Calu3 (cell line): ENCODE measurements at regions not wholly inside any gene's neighbourhood (a gene's known extent, or its start where the extent isn't known, plus 50 kb on each side); places are given as distances from the start of the nearest gene placed in this dataset.

Experiments
- BruUV-seq: library from RNA; stranded (reverse); fragments of 400-500 nt; replicated peaks from 2 replicates; lab custom pipeline; 2021; lab: Mats Ljungman, UMichigan
- CTCF ChIA-PET: fragments of 300-600 bp; sonication (Branson Sonifier 250); formaldehyde crosslinking; loops from one replicate; lab custom pipeline; 2022; ENCODE audit warnings: antibody characterized with exemption; lab: Charles Lee
- DNase-seq: peaks from one replicate; pipeline ENCODE4 v3.0.0; 2022
- H3K27ac Mint-ChIP-seq: one replicate; pipeline ENCODE4 v1.8.0; 2022; ENCODE audit warnings: mixed read lengths; ENCODE audit not compliant: unreplicated experiment
- H3K27me3 Mint-ChIP-seq: one replicate; pipeline ENCODE4 v1.8.0; 2022; ENCODE audit warnings: mixed read lengths; ENCODE audit not compliant: unreplicated experiment
- H3K36me3 Mint-ChIP-seq: one replicate; pipeline ENCODE4 v1.8.0; 2022; ENCODE audit warnings: mild to moderate bottlenecking, moderate library complexity, mixed read lengths; ENCODE audit not compliant: insufficient read depth, unreplicated experiment
- H3K4me1 Mint-ChIP-seq: one replicate; pipeline ENCODE4 v1.8.0; 2022; ENCODE audit warnings: mild to moderate bottlenecking, low read depth, mixed read lengths; ENCODE audit not compliant: unreplicated experiment
- H3K4me3 Mint-ChIP-seq: one replicate; pipeline ENCODE4 v1.8.0; 2022; ENCODE audit warnings: mild to moderate bottlenecking, low read depth, moderate library complexity, mixed read lengths; ENCODE audit not compliant: unreplicated experiment
- H3K9me3 Mint-ChIP-seq: one replicate; pipeline ENCODE4 v1.8.0; 2022; ENCODE audit warnings: low read depth, mixed read lengths; ENCODE audit not compliant: unreplicated experiment
- intact Hi-C: fragments of 100-400 bp; cut with micrococcal nuclease; formaldehyde crosslinking; loops from one replicate; pipeline ENCODE4 v1.10.0; 2022; ENCODE audit not compliant: unreplicated experiment
- TF ChIP-seq, protein P1 (sequence below): fragments of 200-600 bp; IDR thresholded peaks from one replicate; pipeline ENCODE4 v1.8.0; 2022; ENCODE audit warnings: antibody characterized with exemption; ENCODE audit not compliant: unreplicated experiment

GRCh38 chr4:179392787-179393186 is 1950.5 kb upstream of the AGA start:
- peaks cover 3% of the 10 kb centered on the region for H3K9me3 Mint-ChIP-seq
- no TSS peak for BruUV-seq
- H3K27me3 Mint-ChIP-seq, result no peaks in the 10 kb centered on the region
- intact Hi-C loops, result no loop called here
- H3K4me3 Mint-ChIP-seq, result no peak overlapping the region
- no peak for DNase-seq
- TF ChIP-seq, protein P1, sequence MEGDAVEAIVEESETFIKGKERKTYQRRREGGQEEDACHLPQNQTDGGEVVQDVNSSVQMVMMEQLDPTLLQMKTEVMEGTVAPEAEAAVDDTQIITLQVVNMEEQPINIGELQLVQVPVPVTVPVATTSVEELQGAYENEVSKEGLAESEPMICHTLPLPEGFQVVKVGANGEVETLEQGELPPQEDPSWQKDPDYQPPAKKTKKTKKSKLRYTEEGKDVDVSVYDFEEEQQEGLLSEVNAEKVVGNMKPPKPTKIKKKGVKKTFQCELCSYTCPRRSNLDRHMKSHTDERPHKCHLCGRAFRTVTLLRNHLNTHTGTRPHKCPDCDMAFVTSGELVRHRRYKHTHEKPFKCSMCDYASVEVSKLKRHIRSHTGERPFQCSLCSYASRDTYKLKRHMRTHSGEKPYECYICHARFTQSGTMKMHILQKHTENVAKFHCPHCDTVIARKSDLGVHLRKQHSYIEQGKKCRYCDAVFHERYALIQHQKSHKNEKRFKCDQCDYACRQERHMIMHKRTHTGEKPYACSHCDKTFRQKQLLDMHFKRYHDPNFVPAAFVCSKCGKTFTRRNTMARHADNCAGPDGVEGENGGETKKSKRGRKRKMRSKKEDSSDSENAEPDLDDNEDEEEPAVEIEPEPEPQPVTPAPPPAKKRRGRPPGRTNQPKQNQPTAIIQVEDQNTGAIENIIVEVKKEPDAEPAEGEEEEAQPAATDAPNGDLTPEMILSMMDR, result no peak
- H3K36me3 Mint-ChIP-seq, result no peaks in the 10 kb centered on the region
- no peak overlapping the region for H3K27ac Mint-ChIP-seq
- CTCF ChIA-PET, result no interaction called here
- no peaks in the 10 kb centered on the region for H3K4me1 Mint-ChIP-seq

DNA sequence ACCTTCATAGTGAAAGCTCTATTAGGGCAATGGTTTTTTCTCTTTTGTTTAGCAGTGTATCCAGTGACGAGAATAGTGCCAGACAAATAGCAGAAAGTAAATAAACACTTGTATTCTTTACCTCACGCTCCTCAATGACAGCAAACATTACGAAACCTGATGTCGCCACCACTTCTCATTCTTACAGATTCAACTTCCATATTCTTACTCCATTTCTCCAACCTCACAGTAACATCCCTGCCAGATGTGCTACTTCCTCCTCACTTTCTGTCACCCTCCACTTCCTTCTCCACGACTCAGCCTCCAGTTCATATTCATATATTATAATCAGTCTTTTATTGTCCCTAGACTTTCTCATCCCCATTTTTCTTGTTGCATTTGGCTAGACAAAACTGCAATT is 1956.2 kb upstream of the AGA start:
- no peaks in the 10 kb centered on the region for H3K9me3 Mint-ChIP-seq
- intact Hi-C loops, result no loop called here
- CTCF ChIA-PET, result no interaction called here
- H3K27ac Mint-ChIP-seq, result no peak overlapping the region
- TF ChIP-seq, protein P1, result no peak
- H3K4me1 Mint-ChIP-seq, result no peaks in the 10 kb centered on the region
- H3K4me3 Mint-ChIP-seq, result no peak overlapping the region
- H3K36me3 Mint-ChIP-seq, result no peaks in the 10 kb centered on the region
- no peaks in the 10 kb centered on the region for H3K27me3 Mint-ChIP-seq
- DNase-seq, result no peak
- BruUV-seq, result no TSS peak

- H3K4me1 Mint-ChIP-seq, result no peaks in the 10 kb centered on the region
- no peak for DNase-seq
- no peak overlapping the region for H3K27ac Mint-ChIP-seq
- intact Hi-C loops, result no loop called here
- H3K9me3 Mint-ChIP-seq, result no peaks in the 10 kb centered on the region
- BruUV-seq, result no TSS peak
- CTCF ChIA-PET, result no interaction called here
- H3K36me3 Mint-ChIP-seq, result no peaks in the 10 kb centered on the region
- no peaks in the 10 kb centered on the region for H3K27me3 Mint-ChIP-seq
- TF ChIP-seq, protein P1, result no peak
- H3K4me3 Mint-ChIP-seq, result no peak overlapping the region
Observed at GRCh38 chr4:179399054-179399782, 1957.0 kb upstream of the AGA start.

- H3K27me3 Mint-ChIP-seq, result no peaks in the 10 kb centered on the region
- no peaks in the 10 kb centered on the region for H3K9me3 Mint-ChIP-seq
- no TSS peak for BruUV-seq
- no peak overlapping the region for H3K4me3 Mint-ChIP-seq
- intact Hi-C loops, result loop anchor here (10.0 kb wide), 1 partner anchor 210 kb away; no protein-coding TSS in a partner anchor
- H3K4me1 Mint-ChIP-seq, result peaks cover 10% of the 10 kb centered on the region
- TF ChIP-seq, protein P1, result no peak
- CTCF ChIA-PET, result interaction anchor here (0.8 to 0.9 kb wide), 2 partner anchors 23 to 51 kb away, joined by 3 read pairs; no protein-coding TSS in a partner anchor
- H3K27ac Mint-ChIP-seq, result peak overlapping the region; percentile 67
- H3K36me3 Mint-ChIP-seq, result no peaks in the 10 kb centered on the region
- DNase-seq, result peak; percentile 1
Observed at GRCh38 chr4:179415037-179415846, 1973.0 kb upstream of the AGA start.
